Muscle layer of duodenum (tissue), 2 donors: ENCODE measurements at regions not wholly inside any gene's neighbourhood (a gene's known extent, or its start where the extent isn't known, plus 50 kb on each side); places are given as distances from the start of the nearest gene placed in this dataset.

Experiments used
- H3K27ac ChIP-seq: one replicate; pipeline ENCODE4 v1.7.0; 2013; ENCODE audit warnings: mild to moderate bottlenecking, low read length
- H3K27me3 ChIP-seq: one replicate; pipeline ENCODE4 v1.7.0; 2013; ENCODE audit warnings: low read depth, mild to moderate bottlenecking, control low read depth, low read length
- H3K36me3 ChIP-seq, 2 donors: one replicate each; pipeline ENCODE4 v1.7.0; 2013; ENCODE audit warnings: low read length in 2 of 2, control low read depth in 1 of 2, mild to moderate bottlenecking in 1 of 2; ENCODE audit not compliant: insufficient read depth in 2 of 2, control insufficient read depth in 1 of 2
- H3K4me1 ChIP-seq, 2 donors: one replicate each; pipeline ENCODE4 v1.7.0; 2013; ENCODE audit warnings: low read length in 2 of 2, mild to moderate bottlenecking in 2 of 2, control low read depth in 1 of 2, moderate library complexity in 1 of 2; ENCODE audit not compliant: insufficient read depth in 2 of 2, control insufficient read depth in 1 of 2
- H3K4me3 ChIP-seq, 2 donors: one replicate each; pipeline ENCODE4 v1.7.0; 2013; ENCODE audit warnings: low read length in 2 of 2, low read depth in 1 of 2, mild to moderate bottlenecking in 1 of 2
- H3K9me3 ChIP-seq, 2 donors: one replicate each; pipeline ENCODE4 v1.7.0; 2013; ENCODE audit warnings: low read length in 2 of 2, control low read depth in 1 of 2, mild to moderate bottlenecking in 1 of 2; ENCODE audit not compliant: control insufficient read depth in 1 of 2
- donor health status: healthy.

DNA sequence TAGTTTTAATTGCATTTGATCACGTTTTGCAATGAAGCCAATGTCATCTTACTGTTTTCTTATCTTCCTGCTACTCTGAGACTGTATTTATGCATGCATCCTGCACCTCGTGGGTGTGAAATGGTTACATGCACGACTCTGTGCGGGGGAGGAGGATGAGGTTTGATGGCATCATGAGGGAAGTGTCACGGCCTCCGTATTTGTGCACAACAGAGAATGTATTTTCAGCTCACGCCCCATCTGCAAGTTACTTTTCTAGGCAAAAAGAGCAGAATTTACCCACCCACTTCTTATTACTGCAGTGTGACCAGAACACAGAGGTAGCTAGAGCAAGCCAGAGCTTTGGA lies 145.1 kb downstream of the TDRD15 start:
- no peaks in the 10 kb centered on the region for H3K36me3 ChIP-seq
- H3K4me3 ChIP-seq: no peak overlapping the region
- H3K4me1 ChIP-seq: no peaks in the 10 kb centered on the region
- H3K27ac ChIP-seq: no peak overlapping the region
- H3K9me3 ChIP-seq: no peaks in the 10 kb centered on the region
- H3K27me3 ChIP-seq: no peaks in the 10 kb centered on the region

DNA sequence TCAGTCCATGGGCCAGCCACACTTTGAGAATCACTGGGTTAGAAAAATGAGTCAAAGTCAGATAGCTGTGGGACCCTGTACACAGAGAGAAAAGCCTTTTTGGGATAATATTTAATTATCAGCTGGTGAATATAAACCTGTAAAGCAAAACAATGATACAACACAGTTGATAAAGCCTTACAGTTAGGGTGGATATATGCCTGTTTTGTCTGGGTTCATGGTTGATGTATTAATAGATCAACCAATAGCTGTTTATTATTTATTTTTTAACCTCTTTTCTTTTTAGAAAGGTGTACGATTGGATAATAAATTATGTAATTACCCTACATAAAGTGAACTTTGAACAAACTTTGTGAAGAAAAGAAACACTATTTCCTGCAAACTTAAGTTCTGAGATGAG lies 145.6 kb downstream of the TDRD15 start:
- no peak overlapping the region for H3K4me3 ChIP-seq

DNA sequence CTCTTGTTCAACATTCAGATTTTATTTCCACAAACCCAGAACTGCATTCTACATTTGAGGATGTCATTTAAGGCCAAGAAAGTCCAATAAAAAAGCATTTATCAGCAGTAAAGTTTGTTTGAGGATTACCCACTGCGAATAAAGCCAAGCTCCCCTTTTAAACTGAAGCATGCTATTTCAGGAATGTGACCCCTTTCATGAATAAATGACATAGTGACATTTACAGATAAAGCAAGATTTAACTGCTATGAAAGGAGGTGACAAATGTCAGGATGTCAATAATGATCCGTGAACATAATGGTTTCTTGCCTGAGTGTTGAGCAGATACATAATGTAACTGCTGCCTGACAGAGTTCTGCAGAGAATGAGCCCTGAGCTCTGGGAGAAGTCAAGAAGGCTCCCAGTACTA lies 146.3 kb downstream of the TDRD15 start:
- no peaks in the 10 kb centered on the region for H3K4me1 ChIP-seq
- no peaks in the 10 kb centered on the region for H3K27me3 ChIP-seq
- H3K4me3 ChIP-seq: no peak overlapping the region
- no peak overlapping the region for H3K27ac ChIP-seq
- no peaks in the 10 kb centered on the region for H3K9me3 ChIP-seq
- H3K36me3 ChIP-seq: no peaks in the 10 kb centered on the region

More for the DNA sequence above, 145.6 kb downstream of the TDRD15 start:
- Histone ChIP-seq H3K27ac (no peak overlapping the region), H3K27me3 (no peaks in the 10 kb centered on the region), H3K9me3 (no peaks in the 10 kb centered on the region), H3K4me1 (no peaks in the 10 kb centered on the region), H3K36me3 (no peaks in the 10 kb centered on the region)

DNA sequence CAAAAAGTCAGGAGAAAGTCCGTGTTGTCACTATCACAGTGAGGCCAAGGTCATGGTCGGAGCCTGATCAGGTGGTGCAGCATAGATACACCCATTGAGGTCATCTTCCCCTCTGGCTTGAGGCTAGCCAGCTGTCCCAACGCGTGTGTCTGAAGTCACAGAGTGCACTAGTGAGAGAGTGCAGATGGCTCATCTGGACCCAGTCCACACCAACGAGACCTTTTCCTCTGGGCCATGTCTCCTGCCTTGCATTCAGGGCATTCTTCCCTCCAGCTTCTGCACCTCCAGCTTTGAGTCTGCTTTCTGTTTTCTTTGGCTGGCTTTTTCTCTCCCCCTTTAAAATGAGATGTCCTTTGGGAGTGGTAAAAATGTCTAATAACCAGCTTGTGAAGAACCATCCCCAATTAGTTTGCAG lies 146.9 kb downstream of the TDRD15 start:
- H3K27ac ChIP-seq: no peak overlapping the region
- no peaks in the 10 kb centered on the region for H3K4me1 ChIP-seq
- H3K9me3 ChIP-seq: no peaks in the 10 kb centered on the region
- no peaks in the 10 kb centered on the region for H3K36me3 ChIP-seq
- no peaks in the 10 kb centered on the region for H3K27me3 ChIP-seq
- no peak overlapping the region for H3K4me3 ChIP-seq

DNA sequence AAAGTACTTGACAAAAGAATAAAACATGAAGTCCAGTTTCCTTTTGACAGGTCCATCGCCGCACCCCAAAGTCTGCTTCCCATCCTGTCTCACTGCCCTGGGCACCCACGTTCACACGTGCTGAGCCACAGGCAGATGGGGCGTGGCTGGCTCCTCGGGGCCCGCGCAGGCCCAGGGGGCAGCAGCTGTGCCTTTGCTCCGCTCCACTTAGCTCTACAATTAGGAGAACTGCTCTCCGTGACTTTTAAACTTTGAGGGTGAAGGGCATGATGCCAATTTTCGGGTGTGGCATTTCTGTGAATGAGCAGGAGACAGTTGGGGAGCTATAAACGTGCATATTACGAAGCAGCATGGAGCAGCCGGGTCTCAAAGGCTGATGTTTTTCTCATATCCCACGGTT lies 152.4 kb downstream of the TDRD15 start:
- H3K4me1 ChIP-seq: no peaks in the 10 kb centered on the region
- no peaks in the 10 kb centered on the region for H3K36me3 ChIP-seq
- no peaks in the 10 kb centered on the region for H3K27me3 ChIP-seq
- H3K27ac ChIP-seq: no peak overlapping the region
- H3K9me3 ChIP-seq: no peaks in the 10 kb centered on the region
- no peak overlapping the region for H3K4me3 ChIP-seq

DNA sequence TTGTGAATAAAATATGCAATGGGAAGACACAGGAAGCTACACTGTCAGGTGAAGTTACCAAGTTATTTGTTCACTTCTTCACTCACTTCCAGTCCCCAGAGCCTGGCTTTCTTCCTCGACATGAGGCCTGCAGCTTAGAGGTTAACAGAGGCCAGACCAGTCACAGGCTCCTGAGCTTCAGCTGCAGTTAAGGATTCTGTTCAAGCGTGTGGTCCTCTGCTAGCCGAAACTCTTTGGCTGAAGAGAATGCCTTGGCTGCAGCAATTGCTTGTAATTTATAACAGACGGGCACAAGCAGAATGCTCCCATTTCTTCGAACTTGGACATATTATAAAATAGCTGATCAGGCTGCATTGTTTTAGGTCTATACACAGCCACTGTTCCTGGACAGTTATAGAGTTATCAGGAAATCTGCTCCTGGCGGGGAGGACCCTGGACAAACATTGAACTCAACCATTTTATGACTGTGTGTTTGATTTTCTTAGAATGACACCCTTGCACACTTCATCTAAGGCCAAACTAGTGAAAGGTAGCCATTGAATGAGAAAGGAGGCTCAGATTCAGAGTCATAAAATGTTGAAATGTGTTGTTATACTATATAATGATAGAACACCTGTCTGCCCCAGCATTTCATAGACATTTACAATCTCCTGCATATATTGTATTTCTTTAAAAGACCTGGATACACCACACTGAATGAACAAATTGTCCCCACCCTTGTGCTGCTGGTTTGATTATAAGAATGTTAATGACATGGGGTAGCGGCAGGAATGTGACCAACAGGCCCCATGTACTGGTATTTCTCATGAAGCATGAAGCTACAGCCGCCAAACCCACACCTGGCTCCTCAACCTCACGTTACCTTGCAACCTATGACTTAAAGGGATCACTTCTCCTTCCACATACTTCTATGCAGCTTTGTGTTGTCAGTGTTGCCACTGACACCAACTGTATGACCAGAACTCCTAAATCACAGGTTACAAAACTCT lies 153.6 kb downstream of the TDRD15 start:
- no peaks in the 10 kb centered on the region for H3K36me3 ChIP-seq

DNA sequence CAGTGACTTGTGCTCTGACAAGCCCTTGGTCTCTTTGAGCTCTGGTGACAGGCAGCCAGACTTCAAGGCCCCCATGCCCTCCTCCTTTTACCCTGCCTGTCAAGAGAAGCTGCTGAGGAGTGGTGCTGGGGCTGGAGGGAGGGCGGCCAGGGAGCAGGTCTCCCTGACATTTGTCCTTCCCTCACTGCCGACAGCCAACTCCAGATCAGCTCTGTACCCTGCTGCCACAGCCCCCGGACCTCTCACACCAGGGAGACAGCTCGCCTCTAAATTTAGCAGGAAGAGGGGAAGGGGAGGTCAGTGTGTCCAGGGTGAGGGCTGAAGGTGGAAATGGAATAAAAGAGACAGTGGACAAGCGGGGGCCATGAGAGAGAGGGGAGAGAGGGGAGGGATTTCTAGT lies 155.8 kb downstream of the TDRD15 start:
- Histone ChIP-seq H3K27ac (no peak overlapping the region), H3K4me1 (no peaks in the 10 kb centered on the region), H3K36me3 (no peaks in the 10 kb centered on the region), H3K9me3 (no peaks in the 10 kb centered on the region), H3K4me3 (no peak overlapping the region), H3K27me3 (no peaks in the 10 kb centered on the region)

More for the DNA sequence above, 153.6 kb downstream of the TDRD15 start:
- no peaks in the 10 kb centered on the region for H3K9me3 ChIP-seq
- H3K27ac ChIP-seq: no peak overlapping the region
- H3K4me1 ChIP-seq: no peaks in the 10 kb centered on the region
- no peak overlapping the region for H3K4me3 ChIP-seq
- H3K27me3 ChIP-seq: no peaks in the 10 kb centered on the region

DNA sequence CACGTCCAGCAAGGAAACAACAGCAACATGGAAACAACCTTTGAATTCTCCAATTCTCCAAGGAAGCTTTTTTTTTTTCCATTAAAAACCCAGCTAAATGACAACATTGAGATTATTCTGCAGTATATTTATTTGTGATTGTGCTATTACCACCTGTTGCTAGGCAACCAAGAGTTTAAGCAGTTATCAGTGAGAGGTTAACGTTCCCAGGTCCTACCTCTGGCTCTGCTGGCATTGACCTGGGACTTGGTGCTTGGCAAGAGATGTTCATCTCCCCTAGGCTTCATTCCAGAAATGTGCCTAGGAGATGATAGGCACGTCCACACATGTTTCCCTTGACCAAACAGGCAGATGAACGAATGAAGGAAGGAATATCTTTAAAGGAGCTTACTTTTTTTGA lies 157.0 kb downstream of the TDRD15 start:
- no peak overlapping the region for H3K27ac ChIP-seq
- no peaks in the 10 kb centered on the region for H3K27me3 ChIP-seq
- H3K4me3 ChIP-seq: no peak overlapping the region
- no peaks in the 10 kb centered on the region for H3K4me1 ChIP-seq
- no peaks in the 10 kb centered on the region for H3K9me3 ChIP-seq
- H3K36me3 ChIP-seq: no peaks in the 10 kb centered on the region

DNA sequence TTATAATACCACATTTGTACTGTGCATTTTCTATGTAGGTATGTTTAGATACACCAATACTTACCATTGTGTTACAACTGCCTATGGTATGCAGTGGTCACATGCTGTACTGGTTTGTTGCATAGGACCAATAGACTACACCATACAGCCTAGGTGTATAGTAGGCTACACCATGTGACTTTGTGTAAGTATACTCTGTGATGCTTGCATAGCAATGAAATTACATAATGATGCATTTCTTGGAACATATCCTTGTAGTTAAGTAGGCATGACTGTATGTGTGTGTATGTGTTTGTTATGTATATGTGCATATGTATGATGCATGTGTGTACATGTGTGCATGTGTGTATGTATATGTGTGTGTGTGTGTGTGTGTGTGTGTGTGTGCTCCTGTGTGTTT lies 157.6 kb downstream of the TDRD15 start:
- H3K27ac ChIP-seq: no peak overlapping the region

DNA sequence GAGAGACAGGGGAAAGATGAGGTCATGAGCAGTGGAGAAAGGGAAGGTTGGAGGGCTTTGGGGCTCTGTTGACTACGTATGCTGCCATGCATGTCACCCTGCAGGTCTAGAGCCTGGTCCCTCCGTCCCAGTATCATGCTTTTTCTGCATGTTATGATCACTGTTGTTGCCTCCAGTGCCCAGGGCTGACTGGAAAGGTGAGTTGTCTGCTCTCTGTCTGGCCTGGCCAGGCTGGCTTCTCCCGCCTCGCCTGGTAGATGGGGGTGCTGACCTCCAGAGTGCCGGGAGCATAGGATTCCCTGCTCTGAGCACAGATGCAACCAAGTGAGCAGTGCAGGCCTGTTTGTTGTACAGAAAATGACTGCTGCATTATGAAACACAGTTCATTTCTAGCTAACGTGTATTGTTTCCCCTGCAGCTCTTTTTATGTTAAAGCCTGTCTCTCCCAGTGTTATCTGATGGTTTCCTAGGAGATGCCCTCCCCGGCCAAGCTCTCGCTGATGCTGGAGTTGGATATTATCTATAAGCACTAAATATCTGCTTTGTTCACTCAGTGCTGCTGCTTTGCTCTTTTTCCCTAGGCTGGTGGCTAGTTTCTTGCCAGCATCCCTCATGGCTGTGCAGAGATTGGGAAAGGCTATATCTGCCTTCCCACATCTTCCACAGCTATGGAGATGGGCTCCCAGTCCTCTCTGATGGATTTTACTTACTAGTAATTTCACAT lies 158.2 kb downstream of the TDRD15 start:
- Histone ChIP-seq H3K4me3 (no peak overlapping the region), H3K27ac (no peak overlapping the region), H3K27me3 (no peaks in the 10 kb centered on the region)

More for the DNA sequence above, 157.6 kb downstream of the TDRD15 start:
- H3K4me3 ChIP-seq: no peak overlapping the region
- no peaks in the 10 kb centered on the region for H3K36me3 ChIP-seq
- H3K9me3 ChIP-seq: no peaks in the 10 kb centered on the region
- no peaks in the 10 kb centered on the region for H3K4me1 ChIP-seq
- no peaks in the 10 kb centered on the region for H3K27me3 ChIP-seq

DNA sequence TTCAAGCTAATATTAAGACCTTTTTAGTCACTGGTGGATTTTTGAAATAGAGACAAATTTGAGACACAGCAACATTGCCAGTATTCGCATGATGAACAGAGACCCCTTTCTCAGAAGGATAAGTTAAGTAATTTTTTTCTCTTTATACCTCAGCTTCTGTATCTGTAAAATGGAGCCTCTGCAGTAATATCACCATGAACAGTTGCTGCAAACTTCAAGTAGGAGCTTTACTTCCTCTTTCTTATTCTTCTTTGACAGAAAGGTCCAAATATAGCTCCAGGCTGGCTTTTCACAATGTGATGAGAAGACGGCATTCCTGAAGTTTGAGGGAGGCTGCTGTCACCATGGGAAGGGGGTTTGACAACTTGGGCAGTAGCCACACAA lies 158.7 kb downstream of the TDRD15 start:
- Histone ChIP-seq H3K4me1 (no peaks in the 10 kb centered on the region), H3K9me3 (no peaks in the 10 kb centered on the region), H3K4me3 (no peak overlapping the region), H3K36me3 (no peaks in the 10 kb centered on the region), H3K27me3 (no peaks in the 10 kb centered on the region), H3K27ac (no peak overlapping the region)

More for the DNA sequence above, 158.2 kb downstream of the TDRD15 start:
- H3K36me3 ChIP-seq: no peaks in the 10 kb centered on the region
- no peaks in the 10 kb centered on the region for H3K9me3 ChIP-seq
- no peaks in the 10 kb centered on the region for H3K4me1 ChIP-seq
